HG03354 (cell line): ENCODE measurements at regions not wholly inside any gene's neighbourhood (a gene's known extent, or its start where the extent isn't known, plus 50 kb on each side); places are given as distances from the start of the nearest gene placed in this dataset.

Experiments used
- ATAC-seq: cut with Tn5 transposase; IDR thresholded peaks from one replicate; pipeline ENCODE4 v1.9.1; 2021; ENCODE audit warnings: mild to moderate bottlenecking; ENCODE audit not compliant: unreplicated experiment, poor library complexity, severe bottlenecking

- no peak for ATAC-seq
These were observed 209.4 kb upstream of the DPH6 start for GRCh38 chr15:35755237-35755802.

- no peak for ATAC-seq
These were observed 210.7 kb upstream of the DPH6 start for GRCh38 chr15:35756623-35757022.

- ATAC-seq: no peak
These were observed 211.4 kb upstream of the DPH6 start for GRCh38 chr15:35757361-35757760.

GRCh38 chr15:35757765-35758164 is 211.8 kb upstream of the DPH6 start:
- ATAC-seq: no peak

- ATAC-seq: no peak
These were observed 218.9 kb upstream of the DPH6 start for GRCh38 chr15:35764661-35765519.

GRCh38 chr15:35768949-35769348 is 223.0 kb upstream of the DPH6 start:
- ATAC-seq: no peak

- no peak for ATAC-seq
These were observed 223.7 kb upstream of the DPH6 start for GRCh38 chr15:35769656-35770055.

GRCh38 chr15:35771746-35772442 is 225.9 kb upstream of the DPH6 start:
- ATAC-seq: no peak

GRCh38 chr15:35774653-35775052 is 228.7 kb upstream of the DPH6 start:
- ATAC-seq: no peak

- ATAC-seq: no peak
These were observed 229.5 kb upstream of the DPH6 start for GRCh38 chr15:35775471-35775870.

GRCh38 chr15:35777061-35777460 is 231.1 kb upstream of the DPH6 start:
- no peak for ATAC-seq

- ATAC-seq: no peak
These were observed 237.2 kb upstream of the DPH6 start for GRCh38 chr15:35783203-35783602.

- no peak for ATAC-seq
These were observed 238.8 kb upstream of the DPH6 start for GRCh38 chr15:35784745-35785144.

GRCh38 chr15:35810007-35810406 is 264.0 kb upstream of the DPH6 start:
- ATAC-seq: no peak

GRCh38 chr15:35813573-35813972 is 267.6 kb upstream of the DPH6 start:
- no peak for ATAC-seq

GRCh38 chr15:35818846-35819245 is 272.9 kb upstream of the DPH6 start:
- ATAC-seq: no peak

- ATAC-seq: no peak
These were observed 276.2 kb upstream of the DPH6 start for GRCh38 chr15:35822153-35822552.

GRCh38 chr15:35827141-35827540 is 281.2 kb upstream of the DPH6 start:
- ATAC-seq: no peak

- ATAC-seq: no peak
These were observed 281.9 kb upstream of the DPH6 start for GRCh38 chr15:35827911-35828310.

GRCh38 chr15:35833581-35833980 is 287.6 kb upstream of the DPH6 start:
- no peak for ATAC-seq
